ENCODE measurements at regions not wholly inside any gene's neighbourhood (a gene's known extent, or its start where the extent isn't known, plus 50 kb on each side); places are given as distances from the start of the nearest gene placed in this dataset.
"Not testable (repeated sequence)": the region's sequence is repeated elsewhere in the genome, so short reads cannot be mapped to it uniquely, and the experiment has no call there.

- TF ChIP-seq CTCF (IDR thresholded peaks at IDR 0.05): no peak
- no peak for TF ChIP-seq POLR2A (IDR thresholded peaks at IDR 0.05)
- 82 to 86% methylated on average over 2 of the region's 2 CpGs for WGBS, 2 donors
- H3K4me3 ChIP-seq (ENCODE audit: low read depth, poor library complexity, severe bottlenecking): no peak overlapping the region
- intact Hi-C loops (cut with DNase I; ENCODE audit: low total_unique reads): no loop called here
- no peak for DNase-seq (ENCODE audit: low spot score in 2 of 2)
These were observed 1298.5 kb downstream of the ROBO2 start for GRCh38 chr3:78338405-78338804.

GRCh38 chr3:78343221-78343620 lies 1303.3 kb downstream of the ROBO2 start:
- no peak for DNase-seq (ENCODE audit: low spot score in 2 of 2)
- no peak overlapping the region for H3K4me3 ChIP-seq (ENCODE audit: low read depth, poor library complexity, severe bottlenecking)
- intact Hi-C loops (cut with DNase I; ENCODE audit: low total_unique reads): no loop called here
- TF ChIP-seq CTCF (IDR thresholded peaks at IDR 0.05) (no peak), POLR2A (IDR thresholded peaks at IDR 0.05) (no peak)
- WGBS, 2 donors: 56 to 64% methylated on average over 1 of the region's 1 CpG

GRCh38 chr3:78344267-78344666 lies 1304.4 kb downstream of the ROBO2 start:
- WGBS, 2 donors: 90 to 91% methylated on average over 10 of the region's 10 CpGs
- H3K4me3 ChIP-seq (ENCODE audit: low read depth, poor library complexity, severe bottlenecking); intact Hi-C loops (cut with DNase I; ENCODE audit: low total_unique reads); DNase-seq (ENCODE audit: low spot score in 2 of 2): not testable (repeated sequence)

GRCh38 chr3:78344918-78345317 lies 1305.0 kb downstream of the ROBO2 start:
- WGBS, 2 donors: 79 to 80% methylated on average over 6 of the region's 6 CpGs

GRCh38 chr3:78347176-78347575 lies 1307.3 kb downstream of the ROBO2 start:
- TF ChIP-seq POLR2A (IDR thresholded peaks at IDR 0.05): no peak
- TF ChIP-seq CTCF (IDR thresholded peaks at IDR 0.05): no peak
- DNase-seq (ENCODE audit: low spot score in 2 of 2): no peak
- 81 to 87% methylated on average over 2 of the region's 2 CpGs for WGBS, 2 donors
- intact Hi-C loops (cut with DNase I; ENCODE audit: low total_unique reads): no loop called here
- H3K4me3 ChIP-seq (ENCODE audit: low read depth, poor library complexity, severe bottlenecking): no peak overlapping the region

More at GRCh38 chr3:78344918-78345317, 1305.0 kb downstream of the ROBO2 start:
- no peak for TF ChIP-seq CTCF (IDR thresholded peaks at IDR 0.05)
- no peak for TF ChIP-seq POLR2A (IDR thresholded peaks at IDR 0.05)
- intact Hi-C loops (cut with DNase I; ENCODE audit: low total_unique reads): no loop called here
- no peak overlapping the region for H3K4me3 ChIP-seq (ENCODE audit: low read depth, poor library complexity, severe bottlenecking)
- no peak for DNase-seq (ENCODE audit: low spot score in 2 of 2)

- intact Hi-C loops (cut with DNase I; ENCODE audit: low total_unique reads): no loop called here
- no peak overlapping the region for H3K4me3 ChIP-seq (ENCODE audit: low read depth, poor library complexity, severe bottlenecking)
- DNase-seq (ENCODE audit: low spot score in 2 of 2): no peak
- TF ChIP-seq POLR2A (IDR thresholded peaks at IDR 0.05): no peak
- 57 to 66% methylated on average over 3 of the region's 3 CpGs for WGBS, 2 donors
These were observed 1308.8 kb downstream of the ROBO2 start for GRCh38 chr3:78348664-78349063.

- intact Hi-C loops (cut with DNase I; ENCODE audit: low total_unique reads): no loop called here
- TF ChIP-seq CTCF (IDR thresholded peaks at IDR 0.05) (no peak), POLR2A (IDR thresholded peaks at IDR 0.05) (no peak)
- no peak for DNase-seq (ENCODE audit: low spot score in 2 of 2)
- H3K4me3 ChIP-seq (ENCODE audit: low read depth, poor library complexity, severe bottlenecking): no peak overlapping the region
- 64 to 91% methylated on average over 2 of the region's 2 CpGs for WGBS, 2 donors
These were observed 1309.7 kb downstream of the ROBO2 start for GRCh38 chr3:78349571-78349970.
